DMS79 treated with DMSO at 0.1 percent for 48 hours (cell line): ENCODE measurements at regions not wholly inside any gene's neighbourhood (a gene's known extent, or its start where the extent isn't known, plus 50 kb on each side); places are given as distances from the start of the nearest gene placed in this dataset.
"Not testable (repeated sequence)": the region's sequence is repeated elsewhere in the genome, so short reads cannot be mapped to it uniquely, and the experiment has no call there.

Source experiments
- DNase-seq: peaks from one replicate; lab custom pipeline; 2025; lab: John Stamatoyannopoulos, UW

DNA sequence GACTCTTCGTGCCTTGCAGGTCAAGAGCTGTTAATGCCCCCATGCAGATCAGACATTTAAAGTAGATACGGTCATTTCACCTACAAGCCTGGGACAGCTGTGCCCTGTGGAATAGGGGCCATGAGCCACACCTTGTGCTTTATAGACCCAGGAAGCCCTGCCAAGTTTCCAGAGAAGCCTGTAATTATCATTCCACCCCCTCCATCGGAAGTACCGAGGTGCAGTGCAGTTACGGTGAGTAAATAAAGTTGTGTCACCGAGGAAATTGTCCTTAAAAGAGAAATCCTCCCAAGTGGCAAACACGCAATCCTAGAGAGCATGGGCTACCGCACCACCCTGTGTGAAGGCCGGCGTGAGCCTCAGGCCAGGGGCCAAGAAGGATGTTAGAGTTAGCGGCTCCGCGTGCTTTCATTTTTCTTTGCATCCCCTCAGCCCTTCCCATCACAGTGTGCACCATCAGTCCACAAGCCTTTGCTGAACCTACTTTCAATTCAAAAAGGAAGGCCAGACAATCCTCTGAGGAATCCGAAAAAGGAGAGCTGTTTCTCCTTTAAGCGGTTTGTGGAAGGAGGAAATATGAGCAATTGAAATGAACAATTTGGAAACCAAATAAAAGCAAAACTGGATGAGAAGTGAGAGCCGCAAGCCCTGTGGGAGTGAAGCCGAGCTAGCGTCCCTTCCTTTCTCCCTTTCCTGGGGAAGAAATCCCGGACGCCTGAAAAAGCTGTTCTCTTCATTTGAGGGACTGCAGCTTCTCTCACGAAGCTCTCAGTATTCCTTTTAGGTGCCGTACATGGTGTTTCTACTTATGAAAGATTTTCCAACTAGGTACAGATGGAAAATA, 183.3 kb upstream of the PDE10A start:
- no peak for DNase-seq

DNA sequence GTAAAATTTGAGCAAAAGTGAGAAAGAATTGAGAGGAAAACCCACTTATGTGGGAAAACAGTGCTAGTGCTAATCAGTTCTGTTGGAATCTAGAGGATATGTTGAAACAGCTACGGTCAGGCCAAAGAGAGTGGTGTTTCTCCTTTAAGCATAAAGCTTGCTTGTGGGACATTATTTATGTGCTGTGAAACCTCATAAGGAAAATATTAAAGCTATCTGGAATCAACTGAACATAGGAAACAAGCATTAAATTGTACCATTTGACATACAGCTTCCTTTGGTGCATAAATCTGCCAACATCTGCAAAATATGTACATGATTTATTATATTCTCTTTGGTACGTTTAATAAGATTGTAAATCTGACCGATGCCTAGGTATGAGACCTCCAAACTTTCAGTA, 182.5 kb upstream of the PDE10A start:
- DNase-seq, result no peak

DNA sequence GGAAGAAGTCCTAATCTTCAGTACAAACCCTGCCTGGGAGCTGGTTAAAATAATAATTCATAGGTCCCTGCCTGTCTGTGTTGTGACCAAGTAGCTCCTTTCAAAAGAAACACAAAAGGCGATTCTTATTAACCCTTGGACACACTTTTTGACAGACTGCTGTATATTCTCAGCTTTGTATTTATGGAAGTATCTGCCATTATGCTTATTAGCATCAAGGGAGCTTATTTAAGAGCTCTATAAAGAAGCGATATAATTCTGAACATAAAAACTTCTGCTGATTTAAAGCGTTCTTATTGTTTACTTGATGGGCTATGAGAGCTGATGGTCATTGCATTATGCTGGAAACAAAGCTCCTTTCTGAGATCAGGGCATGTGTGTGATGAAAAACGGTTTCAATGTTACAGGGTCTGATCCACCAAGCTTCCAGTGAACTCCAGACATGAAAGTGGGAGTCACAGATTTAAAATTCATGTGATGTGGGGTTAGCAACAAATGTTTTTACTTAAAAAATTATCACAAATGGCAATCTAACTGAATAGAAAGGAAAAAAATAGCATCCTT, 181.8 kb upstream of the PDE10A start:
- DNase-seq, result no peak

GRCh38 chr6:165844232-165844631, 181.2 kb upstream of the PDE10A start:
- DNase-seq, result no peak

DNA sequence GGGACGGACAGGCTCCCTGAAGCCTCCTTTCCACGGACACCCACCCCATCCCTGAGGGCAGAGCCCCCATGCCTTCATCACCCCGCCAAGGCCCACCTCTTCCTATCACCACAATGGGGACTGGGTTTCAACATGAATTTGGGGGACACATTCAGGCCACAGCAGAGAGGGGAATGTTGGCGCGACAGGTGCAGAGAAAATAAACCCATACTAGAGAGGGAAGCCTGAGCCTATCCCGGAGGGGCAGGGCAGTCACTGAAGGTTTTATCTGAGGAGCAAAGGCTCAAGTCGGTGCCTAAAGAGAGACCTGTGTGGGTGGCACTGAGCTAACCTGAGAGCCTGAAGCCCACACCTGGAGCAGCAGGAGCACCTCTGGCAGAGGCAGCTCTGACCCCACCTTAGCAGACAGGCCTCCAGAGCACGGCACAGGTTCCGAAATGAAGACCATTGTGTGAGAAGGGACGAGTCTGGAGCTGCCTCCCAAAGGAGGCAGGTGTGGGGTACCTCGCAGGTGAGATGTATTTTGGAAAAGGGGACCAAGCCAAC, 180.6 kb upstream of the PDE10A start:
- no peak for DNase-seq

- no peak for DNase-seq
These were observed 180.1 kb upstream of the PDE10A start for GRCh38 chr6:165843121-165843520.

GRCh38 chr6:165842281-165842936, 179.4 kb upstream of the PDE10A start:
- DNase-seq, result no peak

GRCh38 chr6:165841153-165841558, 178.1 kb upstream of the PDE10A start:
- no peak for DNase-seq

DNA sequence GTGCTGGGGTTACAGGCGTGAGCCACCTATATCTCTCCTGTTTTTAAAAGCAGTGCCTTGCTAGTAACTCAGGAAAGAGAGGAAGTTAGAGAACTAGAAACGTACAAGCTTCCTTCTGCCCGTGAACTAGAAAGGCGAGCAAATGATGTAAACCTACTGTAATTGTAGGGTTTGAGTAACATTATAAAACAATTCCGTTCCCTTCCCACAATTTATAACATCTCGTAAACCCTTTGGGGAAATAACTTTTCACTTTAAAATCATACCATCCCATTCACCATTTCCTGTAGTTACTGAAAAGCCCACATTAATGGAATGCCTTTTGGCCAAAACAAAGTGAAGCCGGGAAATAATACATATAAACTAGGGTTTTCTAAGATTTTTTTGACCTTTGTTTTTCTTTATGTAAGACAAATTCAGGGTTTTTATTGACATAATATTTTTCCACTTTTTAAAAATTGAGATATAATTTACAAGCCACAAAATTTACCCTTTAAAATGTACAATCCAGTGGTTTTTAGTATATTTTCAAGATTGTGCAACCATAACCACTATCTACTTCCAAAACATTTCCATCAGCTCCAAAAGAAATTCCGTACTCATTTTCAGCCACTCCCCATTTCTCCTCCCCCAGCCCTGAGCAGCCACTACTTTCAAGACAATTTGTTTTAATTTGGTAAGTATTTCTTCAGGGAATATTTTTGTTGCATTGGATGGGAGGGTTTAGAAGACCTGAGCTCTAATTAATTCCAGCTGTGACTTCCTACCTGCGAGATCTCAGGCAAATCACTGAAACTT, 175.1 kb upstream of the PDE10A start:
- no peak for DNase-seq

DNA sequence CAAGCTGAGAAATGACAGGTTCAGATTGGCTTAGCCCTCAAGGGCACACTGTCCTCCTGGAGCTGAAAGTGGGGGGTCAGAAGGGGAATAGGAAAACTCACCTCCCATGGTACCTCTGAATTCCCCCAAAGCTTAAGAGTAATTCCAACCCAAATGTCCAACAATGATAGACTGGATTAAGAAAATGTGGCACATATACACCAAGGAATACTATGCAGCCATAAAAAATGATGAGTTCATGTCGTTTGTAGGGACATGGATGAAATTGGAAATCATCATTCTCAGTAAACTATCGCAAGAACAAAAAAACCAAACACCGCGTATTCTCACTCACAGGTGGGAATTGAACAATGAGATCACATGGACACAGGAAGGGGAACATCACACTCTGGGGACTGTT, 173.6 kb upstream of the PDE10A start:
- not testable (repeated sequence) for DNase-seq

DNA sequence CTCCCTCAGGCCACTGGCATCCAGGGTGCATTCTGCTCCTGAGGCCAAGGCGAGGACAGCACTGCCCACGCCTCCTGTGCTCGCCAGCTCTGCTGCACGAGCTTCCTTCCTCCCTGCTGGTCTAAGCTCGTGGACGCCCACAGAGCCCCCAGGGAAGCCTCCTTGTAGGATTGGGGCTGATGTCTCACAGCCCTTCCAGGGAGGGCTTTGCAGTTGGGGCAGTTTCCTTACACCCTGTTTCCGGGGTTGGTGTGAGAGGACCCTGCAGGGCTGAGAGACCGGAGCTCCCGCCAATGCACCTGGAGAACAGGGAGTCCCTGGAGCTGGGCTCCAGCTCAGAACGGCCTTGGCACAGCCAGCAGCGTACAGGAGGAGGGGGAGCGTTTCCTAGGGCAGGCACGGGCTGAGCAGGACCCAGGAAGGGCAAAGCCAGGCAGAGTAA, 172.4 kb upstream of the PDE10A start:
- DNase-seq, result no peak

- DNase-seq, result peak; percentile 41
These were observed 171.7 kb upstream of the PDE10A start for GRCh38 chr6:165834613-165835259.

DNA sequence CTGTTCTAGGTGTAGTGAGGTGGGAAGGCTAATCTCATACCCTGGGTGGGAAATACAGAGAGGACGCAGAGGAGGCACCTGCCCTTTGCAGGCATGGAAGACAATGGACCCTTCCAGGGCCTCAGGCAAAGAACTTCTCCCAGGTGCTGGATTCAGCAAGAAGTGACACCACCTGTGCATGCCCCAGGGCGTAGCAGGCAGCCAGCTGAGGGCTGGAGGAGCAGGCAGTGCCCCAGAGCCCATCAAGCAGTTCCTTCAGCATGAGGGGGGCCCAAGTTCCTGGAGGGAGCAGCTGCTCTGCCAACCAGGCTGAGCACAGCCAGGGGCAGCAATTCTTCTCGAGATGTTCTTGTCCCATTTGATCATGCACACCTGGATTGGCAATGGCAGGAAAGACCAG, 170.3 kb upstream of the PDE10A start:
- no peak for DNase-seq

GRCh38 chr6:165831812-165832510, 168.9 kb upstream of the PDE10A start:
- no peak for DNase-seq

DNA sequence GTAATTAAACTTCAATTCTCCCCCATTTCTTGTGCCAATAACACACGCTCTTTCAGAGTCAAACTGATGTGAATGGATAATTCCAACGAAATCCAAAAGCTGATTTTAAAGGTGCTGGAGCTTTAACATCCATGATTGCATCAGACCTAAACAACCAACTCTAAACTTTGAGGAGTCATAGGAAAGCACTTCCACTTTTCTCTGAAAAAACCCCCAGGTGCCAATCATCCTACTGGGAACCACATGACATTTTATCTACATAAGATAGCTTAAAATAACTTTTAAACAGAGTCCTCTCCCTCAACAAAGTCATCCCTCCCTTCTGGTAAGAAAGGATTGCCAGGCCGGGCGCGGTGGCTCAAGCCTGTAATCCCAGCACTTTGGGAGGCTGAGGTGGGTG, 167.7 kb upstream of the PDE10A start:
- DNase-seq, result no peak

DNA sequence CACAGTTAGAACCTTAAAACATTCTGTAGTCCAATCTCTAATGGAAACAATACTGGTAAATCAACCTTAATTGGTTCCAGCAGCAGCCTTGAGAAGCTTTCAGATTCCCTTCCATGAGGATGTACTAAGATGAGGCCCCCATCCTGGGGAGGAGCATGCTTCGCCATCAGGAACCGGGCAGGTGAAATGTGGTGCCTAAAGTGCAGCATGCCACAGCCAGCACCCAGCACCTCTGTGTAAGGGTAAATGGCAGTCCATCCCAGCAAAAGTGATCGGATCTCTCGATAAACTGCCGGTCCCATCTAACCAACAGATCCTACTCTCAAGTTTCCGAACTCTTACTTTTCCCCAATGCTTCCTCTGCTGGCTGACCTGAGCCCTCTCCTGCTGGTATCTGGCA, 166.3 kb upstream of the PDE10A start:
- DNase-seq, result no peak

GRCh38 chr6:165827190-165827518, 164.1 kb upstream of the PDE10A start:
- DNase-seq, result no peak

DNA sequence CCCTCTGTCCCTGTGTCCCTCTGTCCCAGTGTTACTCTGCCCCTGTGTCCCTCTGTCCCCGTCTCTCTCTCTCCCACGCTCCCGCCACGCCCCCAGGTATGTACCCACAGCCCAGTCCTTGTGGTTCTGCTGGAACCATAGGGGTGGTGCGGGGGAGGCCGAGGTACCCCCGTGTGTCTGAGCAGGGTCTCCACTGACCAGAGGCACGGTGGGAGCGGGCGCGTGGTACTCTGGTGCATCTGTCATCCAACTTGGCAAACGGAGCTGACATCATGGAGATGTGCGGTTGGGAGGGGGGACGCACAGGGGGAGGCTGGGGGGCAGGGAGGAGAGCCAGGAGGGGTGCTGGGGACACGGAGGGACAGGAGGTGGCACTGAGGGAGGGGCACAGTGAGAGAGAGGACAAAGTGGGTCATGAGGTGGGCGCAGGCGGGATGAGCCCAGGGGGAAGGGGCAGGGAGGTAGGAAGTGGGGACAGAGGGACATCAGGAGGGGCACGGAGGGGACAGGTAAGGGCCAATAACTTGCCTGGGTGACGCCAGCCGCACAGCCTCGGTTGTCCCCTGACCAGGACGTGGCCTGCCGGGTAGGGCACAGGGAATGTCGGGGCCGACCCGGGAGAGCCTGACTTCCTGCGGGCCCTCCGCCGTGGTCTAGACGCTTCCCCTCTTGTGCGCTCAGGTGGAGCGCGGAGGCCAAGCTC, 163.6 kb upstream of the PDE10A start:
- no peak for DNase-seq

GRCh38 chr6:165825256-165825815, 162.3 kb upstream of the PDE10A start:
- no peak for DNase-seq
